B cell (primary cell): ENCODE measurements at regions not wholly inside any gene's neighbourhood (a gene's known extent, or its start where the extent isn't known, plus 50 kb on each side); places are given as distances from the start of the nearest gene placed in this dataset.

ENCODE experiments used
- CTCF ChIP-seq: fragments of 200-600 bp; IDR thresholded peaks from one replicate; pipeline ENCODE4 v1.8.0; 2022; ENCODE audit warnings: antibody characterized with exemption, mild to moderate bottlenecking
- EZH2 ChIP-seq: IDR thresholded peaks from 2 replicates; pipeline ENCODE4 v1.6.1; 2012; ENCODE audit warnings: borderline replicate concordance, low read depth, mild to moderate bottlenecking, moderate library complexity, low read length; ENCODE audit not compliant: insufficient read depth, poor library complexity, severe bottlenecking

GRCh38 chr12:33223956-33224355, 215.7 kb downstream of the SYT10 start:
- TF ChIP-seq CTCF (no peak), EZH2 (no peak)
